ENCODE measurements at regions not wholly inside any gene's neighbourhood (a gene's known extent, or its start where the extent isn't known, plus 50 kb on each side); places are given as distances from the start of the nearest gene placed in this dataset.

DNA sequence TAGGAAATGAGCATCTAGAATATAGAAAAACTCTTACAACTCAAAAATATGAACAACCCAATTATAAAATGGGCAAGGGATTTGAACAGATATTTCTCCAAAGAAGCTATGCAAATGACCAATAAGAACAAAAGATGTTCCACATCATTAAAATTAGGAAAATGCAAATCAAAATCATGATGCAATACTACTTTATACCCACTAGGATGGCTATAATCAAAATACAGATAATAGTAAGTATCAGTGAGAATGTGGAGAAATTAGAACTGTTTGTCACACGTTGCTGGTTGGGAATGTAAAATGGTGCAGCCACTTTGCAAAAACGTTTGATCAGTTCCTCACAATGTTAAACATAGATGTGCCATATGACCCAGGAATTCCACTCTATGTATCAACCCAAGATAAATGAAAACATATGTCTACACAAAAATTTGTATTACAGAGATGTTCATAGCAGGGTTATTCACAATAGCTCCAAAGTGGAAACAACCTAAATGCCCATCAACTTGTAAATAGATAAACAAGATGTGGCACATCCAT, 558.4 kb downstream of the SLC4A3 start:
- TF ChIP-seq, protein P1, sequence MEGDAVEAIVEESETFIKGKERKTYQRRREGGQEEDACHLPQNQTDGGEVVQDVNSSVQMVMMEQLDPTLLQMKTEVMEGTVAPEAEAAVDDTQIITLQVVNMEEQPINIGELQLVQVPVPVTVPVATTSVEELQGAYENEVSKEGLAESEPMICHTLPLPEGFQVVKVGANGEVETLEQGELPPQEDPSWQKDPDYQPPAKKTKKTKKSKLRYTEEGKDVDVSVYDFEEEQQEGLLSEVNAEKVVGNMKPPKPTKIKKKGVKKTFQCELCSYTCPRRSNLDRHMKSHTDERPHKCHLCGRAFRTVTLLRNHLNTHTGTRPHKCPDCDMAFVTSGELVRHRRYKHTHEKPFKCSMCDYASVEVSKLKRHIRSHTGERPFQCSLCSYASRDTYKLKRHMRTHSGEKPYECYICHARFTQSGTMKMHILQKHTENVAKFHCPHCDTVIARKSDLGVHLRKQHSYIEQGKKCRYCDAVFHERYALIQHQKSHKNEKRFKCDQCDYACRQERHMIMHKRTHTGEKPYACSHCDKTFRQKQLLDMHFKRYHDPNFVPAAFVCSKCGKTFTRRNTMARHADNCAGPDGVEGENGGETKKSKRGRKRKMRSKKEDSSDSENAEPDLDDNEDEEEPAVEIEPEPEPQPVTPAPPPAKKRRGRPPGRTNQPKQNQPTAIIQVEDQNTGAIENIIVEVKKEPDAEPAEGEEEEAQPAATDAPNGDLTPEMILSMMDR (IDR thresholded peaks at IDR 0.05), result no peak
- TF ChIP-seq POLR2A (IDR thresholded peaks at IDR 0.05), result no peak
- TF ChIP-seq POLR2AphosphoS5 (IDR thresholded peaks at IDR 0.05), result no peak

Measured in breast epithelium (tissue), 3 donors.